HCT116 (cell line): ENCODE measurements at regions not wholly inside any gene's neighbourhood (a gene's known extent, or its start where the extent isn't known, plus 50 kb on each side); places are given as distances from the start of the nearest gene placed in this dataset.

ENCODE experiments used
- ATAC-seq: fragments of 200-7000 bp; cut with Tn5 transposase; 2 replicates; pipeline ENCODE4 v1.9.1; 2020; ENCODE audit warnings: mild to moderate bottlenecking, moderate library complexity
- BruUV-seq: library from RNA; stranded (reverse); fragments of 400-500 nt; replicated peaks from 2 replicates; lab custom pipeline; 2021; lab: Mats Ljungman, UMichigan
- CTCF ChIA-PET: fragments of 300-600 bp; sonication (Branson Sonifier 250); formaldehyde crosslinking; loops from one replicate; lab custom pipeline; 2021; ENCODE audit warnings: antibody characterized with exemption; lab: Charles Lee
- POLR2A ChIA-PET: fragments of 300-600, 350-600 bp; sonication (Branson Sonifier 250); formaldehyde crosslinking; loops from one replicate; lab custom pipeline; 2021; ENCODE audit warnings: antibody characterized with exemption; lab: Charles Lee
- RAD21 ChIA-PET, 2 experiments: fragments of 300-600 bp; sonication (Branson Sonifier 250); formaldehyde crosslinking; loops; one replicate each; lab custom pipeline; 2023; ENCODE audit warnings: low total read pairs in 2 of 2; ENCODE audit not compliant: uncharacterized antibody in 2 of 2, unreplicated experiment in 2 of 2, low non-redundant PET in 1 of 2; lab: Charles Lee
- DNase-seq: peaks from one replicate; pipeline ENCODE4 v3.0.0-alpha.2; 2010; ENCODE audit warnings: low read depth, low spot score
- H2AFZ ChIP-seq: fragments of 200-600 bp; shearing (Covaris generic), sonication (generic); 2 replicates; pipeline ENCODE4 v1.6.1; 2017; ENCODE audit warnings: low read depth, mixed run types, mixed read lengths, antibody characterized with exemption, low read length; ENCODE audit not compliant: poor library complexity, severe bottlenecking
- H3K27ac ChIP-seq: 2 replicates; pipeline ENCODE4 v1.5.1; 2012; ENCODE audit warnings: low read depth, low read length
- H3K27me3 ChIP-seq: fragments of 200-600 bp; sonication (generic); 2 replicates; pipeline ENCODE4 v1.6.1; 2016; ENCODE audit warnings: mixed run types, low read length, mixed read lengths; ENCODE audit not compliant: insufficient read depth
- H3K36me3 ChIP-seq, 2 experiments: fragments of 200-500 bp in 1 of 2; fragments of 200-600 bp in 1 of 2; sonication (Bioruptor generic) in 1 of 2; sonication (generic) in 1 of 2; 2 replicates each; pipeline versions ENCODE4 v1.5.1 to v1.6.1; 2014 to 2016; ENCODE audit warnings: low read length in 2 of 2, inconsistent platforms in 1 of 2, mixed read lengths in 1 of 2, mixed run types in 1 of 2; ENCODE audit not compliant: insufficient read depth in 2 of 2, control insufficient read depth in 1 of 2
- H3K4me1 ChIP-seq, 2 experiments: fragments of 200-600 bp in 1 of 2; sonication (generic) in 1 of 2; 2 replicates each; pipeline versions ENCODE4 v1.5.1 to v1.6.1; 2012 to 2017; ENCODE audit warnings: low read length in 2 of 2, inconsistent platforms in 1 of 2, mild to moderate bottlenecking in 1 of 2, mixed read lengths in 1 of 2, mixed run types in 1 of 2, moderate library complexity in 1 of 2; ENCODE audit not compliant: insufficient read depth in 2 of 2, control insufficient read depth in 1 of 2
- H3K4me2 ChIP-seq: fragments of 200-600 bp; sonication (generic); 2 replicates; pipeline ENCODE4 v1.6.1; 2017; ENCODE audit warnings: mixed run types, low read length, mixed read lengths
- H3K4me3 ChIP-seq, 2 experiments: fragments of 200-600 bp in 1 of 2; sonication (generic) in 1 of 2; replicated peaks in 1 of 2; 2 replicates each; pipeline ENCODE4 v1.5.1; 2011 to 2016; ENCODE audit warnings: low read length in 2 of 2, control low read depth in 1 of 2, low read depth in 1 of 2, mild to moderate bottlenecking in 1 of 2, mixed read lengths in 1 of 2, mixed run types in 1 of 2
- H3K79me2 ChIP-seq: fragments of 200-600 bp; sonication (generic); 2 replicates; pipeline ENCODE4 v1.6.1; 2017; ENCODE audit warnings: mild to moderate bottlenecking, mixed run types, low read length, moderate library complexity, mixed read lengths; ENCODE audit not compliant: insufficient read depth
- H3K9ac ChIP-seq: fragments of 200-600 bp; sonication (generic); 2 replicates; pipeline ENCODE4 v1.6.1; 2016; ENCODE audit warnings: low read length, mixed read lengths
- H3K9me2 ChIP-seq: fragments of 200-600 bp; sonication (generic), shearing (Covaris generic); 2 replicates; pipeline ENCODE4 v1.6.1; 2017; ENCODE audit warnings: mixed run types, mild to moderate bottlenecking, moderate library complexity; ENCODE audit not compliant: insufficient read depth
- H3K9me3 ChIP-seq, 2 experiments: fragments of 200-500 bp in 1 of 2; fragments of 200-600 bp in 1 of 2; sonication (Bioruptor generic) in 1 of 2; sonication (generic) in 1 of 2; 2 replicates each; pipeline ENCODE4 v1.6.1; 2014 to 2017; ENCODE audit warnings: low read length in 2 of 2, mixed read lengths in 2 of 2, inconsistent platforms in 1 of 2, low read depth in 1 of 2, mild to moderate bottlenecking in 1 of 2, mixed run types in 1 of 2, moderate library complexity in 1 of 2; ENCODE audit not compliant: control insufficient read depth in 1 of 2, insufficient read depth in 1 of 2
- H4K20me1 ChIP-seq: fragments of 200-600 bp; sonication (generic), shearing (Covaris generic); 2 replicates; pipeline ENCODE4 v1.6.1; 2017; ENCODE audit warnings: mixed run types, mild to moderate bottlenecking, moderate library complexity; ENCODE audit not compliant: insufficient read depth
- CEBPB ChIP-seq: IDR thresholded peaks from 2 replicates; pipeline ENCODE4 v1.6.1; 2012; ENCODE audit warnings: low read depth
- EGR1 ChIP-seq: IDR thresholded peaks from 2 replicates; pipeline ENCODE4 v1.6.1; 2012; ENCODE audit warnings: low read depth
- EZH2 ChIP-seq: fragments of 200-600 bp; sonication (generic); IDR thresholded peaks from 2 replicates; pipeline ENCODE4 v1.6.1; 2017; ENCODE audit warnings: antibody characterized with exemption, mixed run types
- EZH2phosphoT487 ChIP-seq: fragments of 200-600 bp; IDR thresholded peaks from 2 replicates; pipeline ENCODE4 v1.6.1; 2018; ENCODE audit warnings: antibody characterized with exemption, borderline replicate concordance
- POLR2AphosphoS5 ChIP-seq: IDR thresholded peaks from 2 replicates; pipeline ENCODE4 v1.6.1; 2011; ENCODE audit warnings: mild to moderate bottlenecking, low read depth, low read length, moderate library complexity
- RAD21 ChIP-seq: IDR thresholded peaks from 2 replicates; pipeline ENCODE4 v1.6.1; 2012; ENCODE audit warnings: low read depth, mild to moderate bottlenecking
- SIN3A ChIP-seq: IDR thresholded peaks from 2 replicates; pipeline ENCODE4 v1.6.1; 2012; ENCODE audit warnings: low read depth
- SP1 ChIP-seq: IDR thresholded peaks from 2 replicates; pipeline ENCODE4 v1.6.1; 2012; ENCODE audit warnings: low read depth
- SRF ChIP-seq: IDR thresholded peaks from 2 replicates; pipeline ENCODE4 v1.6.1; 2012; ENCODE audit warnings: low read depth
- TCF7L2 ChIP-seq: IDR thresholded peaks from 2 replicates; pipeline ENCODE4 v1.7.0; 2011; ENCODE audit warnings: borderline replicate concordance, inconsistent platforms; ENCODE audit not compliant: insufficient read depth, insufficient read length; ENCODE audit errors: extremely low read depth
- YY1 ChIP-seq: IDR thresholded peaks from 2 replicates; pipeline ENCODE4 v1.6.1; 2011; ENCODE audit warnings: low read length, low read depth, moderate library complexity, mild to moderate bottlenecking; ENCODE audit not compliant: insufficient replicate concordance; ENCODE audit errors: extremely low read depth
- ZNF274 ChIP-seq: fragments of 200-500 bp; sonication (Bioruptor generic); IDR thresholded peaks from 2 replicates; pipeline ENCODE4 v1.6.1; 2014; ENCODE audit warnings: mild to moderate bottlenecking, low read depth, low read length, inconsistent platforms
- intact Hi-C: fragments of 100-400 bp; cut with micrococcal nuclease; formaldehyde crosslinking; loops from 2 replicates; pipeline ENCODE4 v1.10.0; 2022
- TF ChIP-seq, protein P1 (sequence below), 3 experiments: fragments of 200-600 bp in 1 of 3; sonication (generic) in 1 of 3; IDR thresholded peaks in 2 of 3; conservative IDR thresholded peaks in 1 of 3; 2 replicates each; pipeline ENCODE4 v1.5.1; 2012 to 2017; ENCODE audit warnings: low read depth in 2 of 3, low read length in 2 of 3, antibody characterized with exemption in 1 of 3, borderline replicate concordance in 1 of 3, control low read depth in 1 of 3, mild to moderate bottlenecking in 1 of 3, mixed read lengths in 1 of 3, mixed run types in 1 of 3, moderate library complexity in 1 of 3; ENCODE audit not compliant: insufficient read depth in 1 of 3
- TF ChIP-seq, protein P2 (sequence below): IDR thresholded peaks from 2 replicates; pipeline ENCODE4 v1.6.1; 2012

DNA sequence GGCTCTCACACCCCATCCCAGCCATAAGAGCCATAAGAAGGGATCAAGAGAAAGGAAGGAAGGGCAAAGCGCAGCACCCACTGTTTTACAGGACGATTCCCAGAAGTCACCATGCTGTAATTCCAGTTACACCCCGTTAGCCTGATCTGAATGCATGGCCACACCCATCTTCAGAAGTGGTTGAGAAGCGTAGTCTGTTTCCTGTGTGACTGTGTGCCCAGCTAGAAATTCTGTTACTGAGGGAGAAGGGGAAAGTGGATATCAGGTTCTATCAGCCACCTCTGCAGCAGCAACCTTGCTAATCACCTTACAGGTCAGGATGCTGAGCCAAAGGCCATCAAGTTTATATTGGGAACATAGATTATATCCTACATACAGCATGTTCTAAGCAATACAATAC, 260.0 kb downstream of the ABHD5 start:
- Histone ChIP-seq H3K36me3 (no peaks in the 10 kb centered on the region), H2AFZ (no peak overlapping the region), H3K79me2 (no peaks in the 10 kb centered on the region), H3K27me3 (peaks cover 16% of the 10 kb centered on the region; the same call in 1 of the 2 replicates), H3K9me2 (no peaks in the 10 kb centered on the region), H3K4me1 (peaks cover 4 to 12% of the 10 kb centered on the region in 2 experiments; a peak in 3 of 4 replicates), H3K27ac (no peak overlapping the region), H4K20me1 (no peaks in the 10 kb centered on the region), H3K4me3 (no peak overlapping the region), H3K9ac (no peak overlapping the region), H3K4me2 (no peak overlapping the region), H3K9me3 (no peaks in the 10 kb centered on the region)
- no peak for TF ChIP-seq CEBPB
- TF ChIP-seq EGR1 = no peak
- no peak for TF ChIP-seq YY1
- TF ChIP-seq TCF7L2 = no peak
- TF ChIP-seq ZNF274 = no peak
- no peak for TF ChIP-seq EZH2
- no peak for TF ChIP-seq SP1
- no peak for TF ChIP-seq EZH2phosphoT487
- TF ChIP-seq POLR2AphosphoS5 = no peak
- TF ChIP-seq SIN3A = no peak
- TF ChIP-seq, protein P1, sequence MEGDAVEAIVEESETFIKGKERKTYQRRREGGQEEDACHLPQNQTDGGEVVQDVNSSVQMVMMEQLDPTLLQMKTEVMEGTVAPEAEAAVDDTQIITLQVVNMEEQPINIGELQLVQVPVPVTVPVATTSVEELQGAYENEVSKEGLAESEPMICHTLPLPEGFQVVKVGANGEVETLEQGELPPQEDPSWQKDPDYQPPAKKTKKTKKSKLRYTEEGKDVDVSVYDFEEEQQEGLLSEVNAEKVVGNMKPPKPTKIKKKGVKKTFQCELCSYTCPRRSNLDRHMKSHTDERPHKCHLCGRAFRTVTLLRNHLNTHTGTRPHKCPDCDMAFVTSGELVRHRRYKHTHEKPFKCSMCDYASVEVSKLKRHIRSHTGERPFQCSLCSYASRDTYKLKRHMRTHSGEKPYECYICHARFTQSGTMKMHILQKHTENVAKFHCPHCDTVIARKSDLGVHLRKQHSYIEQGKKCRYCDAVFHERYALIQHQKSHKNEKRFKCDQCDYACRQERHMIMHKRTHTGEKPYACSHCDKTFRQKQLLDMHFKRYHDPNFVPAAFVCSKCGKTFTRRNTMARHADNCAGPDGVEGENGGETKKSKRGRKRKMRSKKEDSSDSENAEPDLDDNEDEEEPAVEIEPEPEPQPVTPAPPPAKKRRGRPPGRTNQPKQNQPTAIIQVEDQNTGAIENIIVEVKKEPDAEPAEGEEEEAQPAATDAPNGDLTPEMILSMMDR (IDR thresholded peaks at IDR 0.05 in 2 of 3, conservative IDR thresholded peaks at IDR 0.05 in 1 of 3; ENCODE audit: borderline replicate concordance in 1 of 3, insufficient read depth in 1 of 3, low read depth in 2 of 3, low read length in 2 of 3) = no peak
- TF ChIP-seq SRF = no peak
- TF ChIP-seq RAD21 = no peak
- TF ChIP-seq, protein P2, sequence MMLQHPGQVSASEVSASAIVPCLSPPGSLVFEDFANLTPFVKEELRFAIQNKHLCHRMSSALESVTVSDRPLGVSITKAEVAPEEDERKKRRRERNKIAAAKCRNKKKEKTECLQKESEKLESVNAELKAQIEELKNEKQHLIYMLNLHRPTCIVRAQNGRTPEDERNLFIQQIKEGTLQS = no peak
- no TSS peak for BruUV-seq
- ChIA-PET POLR2A (no interaction called here), RAD21 (no interaction called here), CTCF (no interaction called here)
- intact Hi-C loops = no loop called here
- no peak for DNase-seq
- ATAC-seq = no peak
